ENCODE measurements at regions not wholly inside any gene's neighbourhood (a gene's known extent, or its start where the extent isn't known, plus 50 kb on each side); places are given as distances from the start of the nearest gene placed in this dataset.

DNA sequence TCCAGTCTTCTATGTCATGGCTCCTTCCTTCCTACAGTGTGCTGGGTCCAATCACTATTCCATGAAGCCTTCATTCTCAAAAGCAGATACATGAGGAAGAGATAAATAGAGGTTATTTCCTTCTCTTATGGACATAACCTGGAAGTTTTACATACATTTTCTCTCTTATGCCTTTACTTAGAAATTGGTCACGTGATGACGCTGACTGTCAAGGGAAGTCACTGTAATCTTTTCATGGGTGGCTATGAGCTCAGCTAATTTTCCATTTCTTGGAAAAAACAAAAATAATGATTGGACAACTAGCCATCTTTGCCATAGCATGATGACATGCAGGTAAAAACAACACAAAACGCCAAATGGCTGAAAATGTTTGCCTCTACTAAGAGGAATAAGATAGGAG is 151.6 kb upstream of the PRSS16 start:
- TF ChIP-seq, protein P1, sequence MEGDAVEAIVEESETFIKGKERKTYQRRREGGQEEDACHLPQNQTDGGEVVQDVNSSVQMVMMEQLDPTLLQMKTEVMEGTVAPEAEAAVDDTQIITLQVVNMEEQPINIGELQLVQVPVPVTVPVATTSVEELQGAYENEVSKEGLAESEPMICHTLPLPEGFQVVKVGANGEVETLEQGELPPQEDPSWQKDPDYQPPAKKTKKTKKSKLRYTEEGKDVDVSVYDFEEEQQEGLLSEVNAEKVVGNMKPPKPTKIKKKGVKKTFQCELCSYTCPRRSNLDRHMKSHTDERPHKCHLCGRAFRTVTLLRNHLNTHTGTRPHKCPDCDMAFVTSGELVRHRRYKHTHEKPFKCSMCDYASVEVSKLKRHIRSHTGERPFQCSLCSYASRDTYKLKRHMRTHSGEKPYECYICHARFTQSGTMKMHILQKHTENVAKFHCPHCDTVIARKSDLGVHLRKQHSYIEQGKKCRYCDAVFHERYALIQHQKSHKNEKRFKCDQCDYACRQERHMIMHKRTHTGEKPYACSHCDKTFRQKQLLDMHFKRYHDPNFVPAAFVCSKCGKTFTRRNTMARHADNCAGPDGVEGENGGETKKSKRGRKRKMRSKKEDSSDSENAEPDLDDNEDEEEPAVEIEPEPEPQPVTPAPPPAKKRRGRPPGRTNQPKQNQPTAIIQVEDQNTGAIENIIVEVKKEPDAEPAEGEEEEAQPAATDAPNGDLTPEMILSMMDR (conservative IDR thresholded peaks at IDR 0.05), result no peak
- TF ChIP-seq ZFX (IDR thresholded peaks at IDR 0.05), result no peak

All from C4-2B (cell line).